Stimulated activated CD8-positive, alpha-beta memory T cell treated with anti-CD3 and anti-CD28 coated beads, Interleukin-4, amount 100 ng/mL, for 4 hours (primary cell): ENCODE measurements at regions not wholly inside any gene's neighbourhood (a gene's known extent, or its start where the extent isn't known, plus 50 kb on each side); places are given as distances from the start of the nearest gene placed in this dataset.

Source experiments
- DNase-seq, 2 donors: peaks; one replicate each; pipeline ENCODE4 v3.0.0-alpha.2; 2020; ENCODE audit warnings: low read depth in 2 of 2, low spot score in 1 of 2

GRCh38 chr3:181764544-181764943 lies 52.8 kb downstream of the SOX2 start:
- no peak for DNase-seq

GRCh38 chr3:181770296-181770695 lies 58.6 kb downstream of the SOX2 start:
- no peak for DNase-seq

- no peak for DNase-seq
Observed at GRCh38 chr3:181771120-181771519, 59.4 kb downstream of the SOX2 start.

GRCh38 chr3:181772166-181772565 lies 60.4 kb downstream of the SOX2 start:
- DNase-seq = no peak

- no peak for DNase-seq
Observed at GRCh38 chr3:181773921-181774320, 62.2 kb downstream of the SOX2 start.

GRCh38 chr3:181782306-181782954 lies 70.7 kb downstream of the SOX2 start:
- no peak for DNase-seq

- DNase-seq = no peak
Observed at GRCh38 chr3:181790561-181790960, 78.8 kb downstream of the SOX2 start.

- DNase-seq = no peak
Observed at GRCh38 chr3:181791056-181791955, 79.6 kb downstream of the SOX2 start.

GRCh38 chr3:181793006-181793405 lies 81.3 kb downstream of the SOX2 start:
- no peak for DNase-seq

- no peak for DNase-seq
Observed at GRCh38 chr3:181794011-181794790, 82.5 kb downstream of the SOX2 start.

- DNase-seq = no peak
Observed at GRCh38 chr3:181796641-181797040, 84.9 kb downstream of the SOX2 start.

GRCh38 chr3:181797431-181797830 lies 85.7 kb downstream of the SOX2 start:
- DNase-seq = no peak

GRCh38 chr3:181805703-181806102 lies 94.0 kb downstream of the SOX2 start:
- DNase-seq = no peak

GRCh38 chr3:181808053-181808452 lies 96.3 kb downstream of the SOX2 start:
- DNase-seq = no peak

- no peak for DNase-seq
Observed at GRCh38 chr3:181823716-181824115, 112.0 kb downstream of the SOX2 start.

GRCh38 chr3:181824961-181825360 lies 113.2 kb downstream of the SOX2 start:
- DNase-seq = no peak

- DNase-seq = no peak
Observed at GRCh38 chr3:181839039-181839915, 127.6 kb downstream of the SOX2 start.

- DNase-seq = no peak
Observed at GRCh38 chr3:181839916-181840297, 128.2 kb downstream of the SOX2 start.

- DNase-seq = no peak
Observed at GRCh38 chr3:181844211-181844610, 132.5 kb downstream of the SOX2 start.

- DNase-seq = no peak
Observed at GRCh38 chr3:181847276-181847675, 135.6 kb downstream of the SOX2 start.

GRCh38 chr3:181851063-181851462 lies 139.3 kb downstream of the SOX2 start:
- DNase-seq = no peak
